Fibroblast of lung (primary cell): ENCODE measurements at regions not wholly inside any gene's neighbourhood (a gene's known extent, or its start where the extent isn't known, plus 50 kb on each side); places are given as distances from the start of the nearest gene placed in this dataset.

Source experiments
- DNase-seq, 2 donors: peaks; one replicate each; pipeline versions ENCODE4 v3.0.0 to v3.0.0-alpha.2; 2010; ENCODE audit warnings: low read depth in 2 of 2
- H2AFZ ChIP-seq: 2 replicates; pipeline ENCODE4 v1.5.1; 2012; ENCODE audit warnings: low read length, control low read depth, inconsistent platforms
- H3K27ac ChIP-seq: 2 replicates; pipeline ENCODE4 v1.5.1; 2011; ENCODE audit warnings: low read length, control low read depth; ENCODE audit not compliant: insufficient read depth
- H3K27me3 ChIP-seq: 2 replicates; pipeline ENCODE4 v1.5.1; 2011; ENCODE audit warnings: mild to moderate bottlenecking, low read length; ENCODE audit not compliant: control insufficient read depth, insufficient read depth
- H3K36me3 ChIP-seq: 2 replicates; pipeline ENCODE4 v1.5.1; 2011; ENCODE audit warnings: low read length; ENCODE audit not compliant: control insufficient read depth, insufficient read depth
- H3K4me1 ChIP-seq: 2 replicates; pipeline ENCODE4 v1.5.1; 2011; ENCODE audit warnings: low read length; ENCODE audit not compliant: control insufficient read depth, insufficient read depth; ENCODE audit errors: extremely low read depth
- H3K4me2 ChIP-seq: 2 replicates; pipeline ENCODE4 v1.5.1; 2011; ENCODE audit warnings: low read length, control low read depth; ENCODE audit not compliant: insufficient read depth; ENCODE audit errors: extremely low read depth
- H3K4me3 ChIP-seq, 4 experiments: fragments of 200-600 bp in 1 of 4; sonication (generic) in 1 of 4; replicated peaks in 1 of 4; 2 replicates each; pipeline ENCODE4 v1.5.1; 2011 to 2016; ENCODE audit warnings: low read length in 4 of 4, low read depth in 3 of 4, mild to moderate bottlenecking in 3 of 4, control low read depth in 2 of 4, inconsistent platforms in 1 of 4, mixed read lengths in 1 of 4; ENCODE audit not compliant: insufficient read depth in 1 of 4; ENCODE audit errors: control extremely low read depth in 1 of 4
- H3K79me2 ChIP-seq: 2 replicates; pipeline ENCODE4 v1.5.1; 2012; ENCODE audit warnings: mild to moderate bottlenecking, low read length, inconsistent platforms; ENCODE audit not compliant: control insufficient read depth, insufficient read depth
- H3K9ac ChIP-seq: 2 replicates; pipeline ENCODE4 v1.5.1; 2011; ENCODE audit warnings: mild to moderate bottlenecking, low read length, control low read depth; ENCODE audit not compliant: insufficient read depth
- H3K9me3 ChIP-seq: 2 replicates; pipeline ENCODE4 v1.5.1; 2012; ENCODE audit warnings: low read depth, low read length; ENCODE audit not compliant: control insufficient read depth, insufficient read depth
- H4K20me1 ChIP-seq: 2 replicates; pipeline ENCODE4 v1.5.1; 2011; ENCODE audit warnings: low read length; ENCODE audit not compliant: control insufficient read depth, insufficient read depth; ENCODE audit errors: extremely low read depth
- CTCF ChIP-seq, 2 donors: IDR thresholded peaks in 1 of 2; conservative IDR thresholded peaks in 1 of 2; 1 replicate in 1 of 2; 2 replicates in 1 of 2; pipeline ENCODE4 v1.5.1; 2011 to 2012; ENCODE audit warnings: low read length in 2 of 2, control low read depth in 1 of 2, inconsistent platforms in 1 of 2, low read depth in 1 of 2, mild to moderate bottlenecking in 1 of 2
- EZH2 ChIP-seq: IDR thresholded peaks from 2 replicates; pipeline ENCODE4 v1.5.1; 2012; ENCODE audit warnings: low read length, control low read depth, mild to moderate bottlenecking; ENCODE audit errors: missing control alignments

- Histone ChIP-seq H3K4me2 (no peak overlapping the region), H3K27ac (no peak overlapping the region)
Observed at GRCh38 chr10:57955076-57955475, 312.6 kb downstream of the IPMK start.

GRCh38 chr10:57952741-57953140 is 315.0 kb downstream of the IPMK start:
- Histone ChIP-seq H2AFZ (no peak overlapping the region), H3K4me1 (no peaks in the 10 kb centered on the region), H4K20me1 (no peaks in the 10 kb centered on the region), H3K4me2 (no peak overlapping the region), H3K4me3 (no peak overlapping the region), H3K27ac (no peak overlapping the region), H3K79me2 (no peaks in the 10 kb centered on the region), H3K9me3 (no peaks in the 10 kb centered on the region), H3K9ac (no peak overlapping the region), H3K36me3 (no peaks in the 10 kb centered on the region), H3K27me3 (no peaks in the 10 kb centered on the region)
- DNase-seq, result peak; percentile 43 to 53
- TF ChIP-seq CTCF (conservative IDR thresholded peaks at IDR 0.05 in 1 of 2, IDR thresholded peaks at IDR 0.05 in 1 of 2; ENCODE audit: low read depth in 1 of 2, low read length in 2 of 2), result no peak
- TF ChIP-seq EZH2, result no peak

More at GRCh38 chr10:57955076-57955475, 312.6 kb downstream of the IPMK start:
- TF ChIP-seq EZH2 (no peak), CTCF (conservative IDR thresholded peaks at IDR 0.05 in 1 of 2, IDR thresholded peaks at IDR 0.05 in 1 of 2; ENCODE audit: low read depth in 1 of 2, low read length in 2 of 2) (no peak)
- Histone ChIP-seq H3K36me3 (no peaks in the 10 kb centered on the region), H3K9me3 (no peaks in the 10 kb centered on the region), H3K9ac (no peak overlapping the region), H4K20me1 (no peaks in the 10 kb centered on the region), H3K79me2 (no peaks in the 10 kb centered on the region), H3K4me1 (no peaks in the 10 kb centered on the region), H3K4me3 (no peak overlapping the region), H3K27me3 (no peaks in the 10 kb centered on the region), H2AFZ (no peak overlapping the region)
- DNase-seq, result peak; percentile 13 to 80

GRCh38 chr10:57950442-57950974 is 317.2 kb downstream of the IPMK start:
- H3K79me2 ChIP-seq, result no peaks in the 10 kb centered on the region
- H3K36me3 ChIP-seq, result no peaks in the 10 kb centered on the region
- no peak overlapping the region for H3K9ac ChIP-seq
- H3K27me3 ChIP-seq, result no peaks in the 10 kb centered on the region
- H3K4me2 ChIP-seq, result no peak overlapping the region
- H2AFZ ChIP-seq, result no peak overlapping the region
- no peak overlapping the region for H3K4me3 ChIP-seq
- no peaks in the 10 kb centered on the region for H3K4me1 ChIP-seq
- H3K9me3 ChIP-seq, result no peaks in the 10 kb centered on the region
- no peaks in the 10 kb centered on the region for H4K20me1 ChIP-seq
- DNase-seq, result no peak
- H3K27ac ChIP-seq, result no peak overlapping the region
- TF ChIP-seq CTCF (conservative IDR thresholded peaks at IDR 0.05 in 1 of 2, IDR thresholded peaks at IDR 0.05 in 1 of 2; ENCODE audit: low read depth in 1 of 2, low read length in 2 of 2) (no peak), EZH2 (no peak)
